HEK293T (cell line): ENCODE measurements at regions not wholly inside any gene's neighbourhood (a gene's known extent, or its start where the extent isn't known, plus 50 kb on each side); places are given as distances from the start of the nearest gene placed in this dataset.

Source experiments
- FOXA1 ChIP-seq: fragments of 450-650 bp; IDR thresholded peaks from 2 replicates; pipeline ENCODE4 v1.6.1; 2016; ENCODE audit warnings: mild to moderate bottlenecking
- FOXK2 ChIP-seq: fragments of 450-650 bp; IDR thresholded peaks from 2 replicates; pipeline ENCODE4 v1.6.1; 2016; ENCODE audit warnings: mild to moderate bottlenecking
- FOXM1 ChIP-seq: fragments of 450-650 bp; IDR thresholded peaks from 2 replicates; pipeline ENCODE4 v1.6.1; 2017; ENCODE audit warnings: mild to moderate bottlenecking, borderline replicate concordance
- HDGF ChIP-seq: fragments of 450-650 bp; IDR thresholded peaks from 2 replicates; pipeline ENCODE4 v1.6.1; 2017; ENCODE audit warnings: antibody characterized with exemption, borderline replicate concordance
- TARDBP ChIP-seq: fragments of 450-650 bp; IDR thresholded peaks from 2 replicates; pipeline ENCODE4 v1.6.1; 2016

DNA sequence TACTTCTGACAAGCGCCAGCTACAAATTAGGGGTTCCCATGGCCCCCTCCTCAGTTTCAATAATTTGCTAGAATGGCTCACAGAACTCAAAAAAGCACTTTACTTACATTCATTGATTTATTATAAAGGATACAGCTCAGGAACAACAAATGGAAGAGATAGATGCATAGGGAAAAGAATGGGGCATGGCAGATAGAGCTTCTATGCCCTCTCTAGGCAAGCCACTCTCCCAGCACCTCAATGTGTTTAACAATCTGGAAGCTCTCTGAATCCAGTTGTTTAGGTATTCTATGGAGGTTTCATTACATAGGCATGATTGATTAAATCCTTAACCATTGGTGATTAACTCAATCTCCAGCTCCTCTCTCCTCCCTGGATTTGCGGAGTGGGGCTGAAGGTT is 184.5 kb upstream of the DAAM1 start:
- TF ChIP-seq FOXK2: no peak
- no peak for TF ChIP-seq FOXM1
- no peak for TF ChIP-seq TARDBP
- TF ChIP-seq FOXA1: no peak
- no peak for TF ChIP-seq HDGF
